Neural cell (in vitro differentiated cells): ENCODE measurements at regions not wholly inside any gene's neighbourhood (a gene's known extent, or its start where the extent isn't known, plus 50 kb on each side); places are given as distances from the start of the nearest gene placed in this dataset.

Experiments used
- H2AFZ ChIP-seq: fragments of 200-600, 300-800 bp; sonication (generic), shearing (Covaris generic); 2 replicates; pipeline ENCODE4 v1.6.0; 2014; ENCODE audit warnings: low read depth, mild to moderate bottlenecking, antibody characterized with exemption, low read length, moderate library complexity
- H3F3A ChIP-seq: fragments of 200-600 bp; shearing (Covaris generic); 2 replicates; pipeline ENCODE4 v1.6.1; 2016; ENCODE audit warnings: mild to moderate bottlenecking, moderate library complexity, mixed read lengths, antibody characterized with exemption, low read length; ENCODE audit not compliant: insufficient read depth, poor library complexity, severe bottlenecking
- H3K27ac ChIP-seq: fragments of 200-600, 300-800 bp; sonication (generic), shearing (Covaris generic); 2 replicates; pipeline ENCODE4 v1.5.1; 2014; ENCODE audit warnings: mild to moderate bottlenecking, low read length, moderate library complexity
- H3K27me3 ChIP-seq: fragments of 300-800, 200-600 bp; sonication (generic), shearing (Covaris generic); 2 replicates; pipeline ENCODE4 v1.6.0; 2014; ENCODE audit warnings: mild to moderate bottlenecking, low read depth, low read length, moderate library complexity; ENCODE audit not compliant: insufficient read depth
- H3K36me3 ChIP-seq: fragments of 300-800, 200-600 bp; sonication (generic), shearing (Covaris generic); 2 replicates; pipeline ENCODE4 v1.5.1; 2014; ENCODE audit warnings: mild to moderate bottlenecking, antibody characterized with exemption, low read length, moderate library complexity; ENCODE audit not compliant: insufficient read depth
- H3K4me2 ChIP-seq: fragments of 300-800, 200-600 bp; sonication (generic), shearing (Covaris generic); 2 replicates; pipeline ENCODE4 v1.6.0; 2014; ENCODE audit warnings: mild to moderate bottlenecking, low read length
- H3K4me3 ChIP-seq: fragments of 300-800, 200-600 bp; sonication (generic), shearing (Covaris generic); 2 replicates; pipeline ENCODE4 v1.5.1; 2014; ENCODE audit warnings: mild to moderate bottlenecking, low read length, moderate library complexity
- H3K79me2 ChIP-seq: fragments of 200-600 bp; shearing (Covaris generic); replicated peaks from 2 replicates; pipeline ENCODE4 v1.6.0; 2014; ENCODE audit warnings: mild to moderate bottlenecking, low read length, moderate library complexity; ENCODE audit not compliant: insufficient read depth
- H3K9ac ChIP-seq: fragments of 300-800, 200-600 bp; sonication (generic), shearing (Covaris generic); 2 replicates; pipeline ENCODE4 v1.6.1; 2016; ENCODE audit warnings: mild to moderate bottlenecking, low read length, mixed read lengths
- H3K9me2 ChIP-seq: fragments of 200-600 bp; shearing (Covaris generic); 2 replicates; pipeline ENCODE4 v1.6.1; 2016; ENCODE audit warnings: mild to moderate bottlenecking, low read length, mixed read lengths; ENCODE audit not compliant: insufficient read depth
- H3K9me3 ChIP-seq: fragments of 200-600, 300-800 bp; sonication (generic), shearing (Covaris generic); 2 replicates; pipeline ENCODE4 v1.6.1; 2016; ENCODE audit warnings: mild to moderate bottlenecking, mixed run types, low read length, moderate library complexity, mixed read lengths
- H4K20me1 ChIP-seq: fragments of 200-600 bp; shearing (Covaris generic); 2 replicates; pipeline ENCODE4 v1.6.1; 2016; ENCODE audit warnings: mild to moderate bottlenecking, mixed run types; ENCODE audit not compliant: insufficient read depth
- CTCF ChIP-seq: fragments of 450-650 bp; IDR thresholded peaks from 2 replicates; pipeline ENCODE4 v1.5.1; 2014; ENCODE audit warnings: antibody characterized with exemption, mild to moderate bottlenecking, moderate library complexity; ENCODE audit not compliant: poor library complexity, severe bottlenecking
- EP300 ChIP-seq: fragments of 450-650 bp; conservative IDR thresholded peaks from 2 replicates; pipeline ENCODE4 v1.6.1; 2014; ENCODE audit warnings: antibody characterized with exemption, mild to moderate bottlenecking, moderate library complexity; ENCODE audit not compliant: poor library complexity, severe bottlenecking
- EZH2 ChIP-seq: fragments of 200-600, 300-800 bp; shearing (Covaris generic), sonication (generic); IDR thresholded peaks from 2 replicates; pipeline ENCODE4 v1.6.1; 2014; ENCODE audit warnings: antibody characterized with exemption, low read length, borderline replicate concordance, mild to moderate bottlenecking; ENCODE audit not compliant: insufficient read depth, poor library complexity, severe bottlenecking
- MXI1 ChIP-seq: fragments of 450-650 bp; conservative IDR thresholded peaks from 2 replicates; pipeline ENCODE4 v1.6.1; 2014; ENCODE audit warnings: antibody characterized with exemption, mild to moderate bottlenecking; ENCODE audit not compliant: poor library complexity, severe bottlenecking
- POLR2AphosphoS5 ChIP-seq: IDR thresholded peaks from 2 replicates; pipeline ENCODE4 v1.6.1; 2012
- RAD21 ChIP-seq: fragments of 450-650 bp; conservative IDR thresholded peaks from 2 replicates; pipeline ENCODE4 v1.6.1; 2014; ENCODE audit warnings: antibody characterized with exemption, mild to moderate bottlenecking, moderate library complexity
- SMC3 ChIP-seq: fragments of 450-650 bp; conservative IDR thresholded peaks from 2 replicates; pipeline ENCODE4 v1.6.1; 2014; ENCODE audit warnings: antibody characterized with exemption, mild to moderate bottlenecking, moderate library complexity; ENCODE audit not compliant: poor library complexity
- TF ChIP-seq, protein P1 (sequence below): IDR thresholded peaks from 2 replicates; pipeline ENCODE4 v1.6.1; 2012; ENCODE audit warnings: borderline replicate concordance

DNA sequence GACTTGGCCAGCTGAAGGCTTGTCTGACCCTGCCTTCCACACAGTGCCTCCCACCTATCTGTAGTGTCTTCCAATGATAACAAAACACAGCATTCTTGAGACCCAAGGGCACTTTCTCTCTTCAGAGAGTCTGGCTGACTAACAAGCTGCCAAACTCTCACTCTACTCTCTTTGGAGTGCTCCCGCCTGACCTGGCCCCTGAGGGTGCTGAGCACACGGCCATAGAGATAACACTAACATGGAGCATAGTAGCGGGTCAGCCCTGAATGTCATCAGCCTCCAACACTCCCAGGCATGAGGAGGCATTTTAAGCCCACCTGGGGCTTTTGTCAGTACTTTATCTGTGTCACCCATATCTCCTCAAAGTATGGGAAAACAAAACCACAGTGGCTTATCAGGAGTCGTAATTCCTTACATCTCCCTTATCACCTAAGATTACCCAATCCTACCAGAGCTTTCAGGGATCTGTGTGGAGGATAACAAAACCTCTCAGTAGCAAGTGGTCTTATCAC lies 160.3 kb upstream of the TCF4 start:
- Histone ChIP-seq H3K9ac (no peak overlapping the region), H3K36me3 (no peaks in the 10 kb centered on the region), H4K20me1 (no peaks in the 10 kb centered on the region), H3K27me3 (no peaks in the 10 kb centered on the region), H3K4me3 (no peak overlapping the region), H3K4me2 (no peak overlapping the region), H3K9me3 (no peaks in the 10 kb centered on the region), H3F3A (no peaks in the 10 kb centered on the region), H2AFZ (no peak overlapping the region), H3K9me2 (no peaks in the 10 kb centered on the region), H3K27ac (no peak overlapping the region), H3K79me2 (no peaks in the 10 kb centered on the region)
- TF ChIP-seq CTCF = no peak
- no peak for TF ChIP-seq EP300

- Histone ChIP-seq H4K20me1 (no peaks in the 10 kb centered on the region), H3K36me3 (no peaks in the 10 kb centered on the region), H3K27ac (no peak overlapping the region), H3K27me3 (no peaks in the 10 kb centered on the region), H3K4me3 (no peak overlapping the region), H3F3A (no peaks in the 10 kb centered on the region), H3K9me2 (no peaks in the 10 kb centered on the region), H3K4me2 (no peak overlapping the region), H3K79me2 (no peaks in the 10 kb centered on the region), H2AFZ (no peak overlapping the region), H3K9me3 (no peaks in the 10 kb centered on the region), H3K9ac (no peak overlapping the region)
- no peak for TF ChIP-seq CTCF
- no peak for TF ChIP-seq EP300
- no peak for TF ChIP-seq RAD21
- TF ChIP-seq SMC3 = no peak
Observed at GRCh38 chr18:55744206-55744605, 156.2 kb upstream of the TCF4 start.

- Histone ChIP-seq H3K27me3 (no peaks in the 10 kb centered on the region), H3F3A (no peaks in the 10 kb centered on the region), H3K9ac (no peak overlapping the region), H2AFZ (no peak overlapping the region), H4K20me1 (no peaks in the 10 kb centered on the region), H3K36me3 (no peaks in the 10 kb centered on the region), H3K4me2 (no peak overlapping the region), H3K27ac (no peak overlapping the region), H3K9me2 (no peaks in the 10 kb centered on the region), H3K79me2 (no peaks in the 10 kb centered on the region), H3K9me3 (no peaks in the 10 kb centered on the region), H3K4me3 (no peak overlapping the region)
- TF ChIP-seq, protein P1, sequence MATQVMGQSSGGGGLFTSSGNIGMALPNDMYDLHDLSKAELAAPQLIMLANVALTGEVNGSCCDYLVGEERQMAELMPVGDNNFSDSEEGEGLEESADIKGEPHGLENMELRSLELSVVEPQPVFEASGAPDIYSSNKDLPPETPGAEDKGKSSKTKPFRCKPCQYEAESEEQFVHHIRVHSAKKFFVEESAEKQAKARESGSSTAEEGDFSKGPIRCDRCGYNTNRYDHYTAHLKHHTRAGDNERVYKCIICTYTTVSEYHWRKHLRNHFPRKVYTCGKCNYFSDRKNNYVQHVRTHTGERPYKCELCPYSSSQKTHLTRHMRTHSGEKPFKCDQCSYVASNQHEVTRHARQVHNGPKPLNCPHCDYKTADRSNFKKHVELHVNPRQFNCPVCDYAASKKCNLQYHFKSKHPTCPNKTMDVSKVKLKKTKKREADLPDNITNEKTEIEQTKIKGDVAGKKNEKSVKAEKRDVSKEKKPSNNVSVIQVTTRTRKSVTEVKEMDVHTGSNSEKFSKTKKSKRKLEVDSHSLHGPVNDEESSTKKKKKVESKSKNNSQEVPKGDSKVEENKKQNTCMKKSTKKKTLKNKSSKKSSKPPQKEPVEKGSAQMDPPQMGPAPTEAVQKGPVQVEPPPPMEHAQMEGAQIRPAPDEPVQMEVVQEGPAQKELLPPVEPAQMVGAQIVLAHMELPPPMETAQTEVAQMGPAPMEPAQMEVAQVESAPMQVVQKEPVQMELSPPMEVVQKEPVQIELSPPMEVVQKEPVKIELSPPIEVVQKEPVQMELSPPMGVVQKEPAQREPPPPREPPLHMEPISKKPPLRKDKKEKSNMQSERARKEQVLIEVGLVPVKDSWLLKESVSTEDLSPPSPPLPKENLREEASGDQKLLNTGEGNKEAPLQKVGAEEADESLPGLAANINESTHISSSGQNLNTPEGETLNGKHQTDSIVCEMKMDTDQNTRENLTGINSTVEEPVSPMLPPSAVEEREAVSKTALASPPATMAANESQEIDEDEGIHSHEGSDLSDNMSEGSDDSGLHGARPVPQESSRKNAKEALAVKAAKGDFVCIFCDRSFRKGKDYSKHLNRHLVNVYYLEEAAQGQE = no peak
- TF ChIP-seq MXI1 (no peak), POLR2AphosphoS5 (no peak), SMC3 (no peak), EZH2 (no peak), CTCF (no peak)
Observed at GRCh38 chr18:55743736-55744135, 155.7 kb upstream of the TCF4 start.
